ENCODE measurements at regions not wholly inside any gene's neighbourhood (a gene's known extent, or its start where the extent isn't known, plus 50 kb on each side); places are given as distances from the start of the nearest gene placed in this dataset.
"Not testable (repeated sequence)": the region's sequence is repeated elsewhere in the genome, so short reads cannot be mapped to it uniquely, and the experiment has no call there.

GRCh38 chr2:94694236-94694635 is 177.0 kb upstream of the TEKT4 start:
- not testable (repeated sequence) for TF ChIP-seq POLR2A (IDR thresholded peaks at IDR 0.05; ENCODE audit: low read length); GATA1 (IDR thresholded peaks at IDR 0.05; ENCODE audit: low read depth, low read length)

Measured in erythroblast (primary cell).